HepG2 (cell line): ENCODE measurements at regions not wholly inside any gene's neighbourhood (a gene's known extent, or its start where the extent isn't known, plus 50 kb on each side); places are given as distances from the start of the nearest gene placed in this dataset.

Experiments used
- AKAP8 ChIP-seq: sonication (generic); formaldehyde crosslinking; IDR thresholded peaks from 2 replicates; pipeline ENCODE4 v1.5.1; 2020; ENCODE audit warnings: mild to moderate bottlenecking, missing genetic modification reagents
- CBFB ChIP-seq: sonication (generic); formaldehyde crosslinking; IDR thresholded peaks from 2 replicates; pipeline ENCODE4 v1.4.0; 2020; ENCODE audit warnings: missing genetic modification reagents
- CBX5 ChIP-seq: sonication (generic); formaldehyde crosslinking; IDR thresholded peaks from 2 replicates; pipeline ENCODE4 v1.4.0; 2020; ENCODE audit warnings: missing genetic modification reagents, borderline replicate concordance
- ELK4 ChIP-seq: sonication (generic); formaldehyde crosslinking; IDR thresholded peaks from 2 replicates; pipeline ENCODE4 v1.9.0; 2021; ENCODE audit warnings: missing genetic modification reagents, borderline replicate concordance
- EP300 ChIP-seq, 3 experiments: sonication (generic) in 1 of 3; formaldehyde crosslinking in 1 of 3; IDR thresholded peaks; 2 replicates each; pipeline versions ENCODE4 v1.5.1 to v1.6.1; 2011 to 2020; ENCODE audit warnings: low read depth in 2 of 3, low read length in 2 of 3, borderline replicate concordance in 1 of 3, improper control_type of control experiment in 1 of 3, mild to moderate bottlenecking in 1 of 3, missing genetic modification reagents in 1 of 3, moderate library complexity in 1 of 3
- FOSL2 ChIP-seq: sonication (generic); formaldehyde crosslinking; IDR thresholded peaks from 2 replicates; pipeline ENCODE4 v1.4.0; 2020; ENCODE audit warnings: missing genetic modification reagents
- HBP1 ChIP-seq: IDR thresholded peaks from 2 replicates; pipeline ENCODE4 v1.6.1; 2016; ENCODE audit warnings: low read depth, control low read depth
- HNF4G ChIP-seq, 2 experiments: sonication (generic) in 1 of 2; formaldehyde crosslinking in 1 of 2; IDR thresholded peaks; 2 replicates each; pipeline versions ENCODE4 v1.4.0 to v1.6.1; 2011 to 2020; ENCODE audit warnings: borderline replicate concordance in 2 of 2, low read depth in 2 of 2, mild to moderate bottlenecking in 2 of 2, low read length in 1 of 2, missing genetic modification reagents in 1 of 2, moderate library complexity in 1 of 2
- NCOA1 ChIP-seq: sonication (generic); formaldehyde crosslinking; IDR thresholded peaks from 2 replicates; pipeline ENCODE4 v1.9.0; 2021; ENCODE audit warnings: missing genetic modification reagents
- NFATC3 ChIP-seq: sonication (generic); formaldehyde crosslinking; IDR thresholded peaks from 2 replicates; pipeline ENCODE4 v1.5.1; 2020; ENCODE audit warnings: mild to moderate bottlenecking, missing genetic modification reagents
- PTBP1 ChIP-seq: fragments of 200-400 bp; formaldehyde crosslinking; IDR thresholded peaks from 2 replicates; pipeline ENCODE4 v1.6.1; 2018; ENCODE audit warnings: low read length, low read depth; ENCODE audit not compliant: poor library complexity, severe bottlenecking
- REXO4 ChIP-seq: sonication (generic); formaldehyde crosslinking; IDR thresholded peaks from 2 replicates; pipeline ENCODE4 v1.8.0; 2022; ENCODE audit warnings: missing genetic modification reagents, mild to moderate bottlenecking, borderline replicate concordance
- RFX1 ChIP-seq: fragments of 450-650 bp; IDR thresholded peaks from 2 replicates; pipeline ENCODE4 v1.6.1; 2017
- SATB2 ChIP-seq: sonication (generic); formaldehyde crosslinking; IDR thresholded peaks from 2 replicates; pipeline ENCODE4 v1.5.0; 2020; ENCODE audit warnings: missing genetic modification reagents
- SETDB1 ChIP-seq: sonication (generic); formaldehyde crosslinking; IDR thresholded peaks from 2 replicates; pipeline ENCODE4 v1.5.1; 2020; ENCODE audit warnings: missing genetic modification reagents, mild to moderate bottlenecking, borderline replicate concordance
- SMAD1 ChIP-seq: sonication (generic); formaldehyde crosslinking; IDR thresholded peaks from 2 replicates; pipeline ENCODE4 v1.4.0; 2020; ENCODE audit warnings: missing genetic modification reagents, low read depth, mild to moderate bottlenecking, borderline replicate concordance
- SNAPC2 ChIP-seq: sonication (generic); formaldehyde crosslinking; IDR thresholded peaks from 2 replicates; pipeline ENCODE4 v1.8.1; 2022; ENCODE audit warnings: mild to moderate bottlenecking, missing genetic modification reagents
- SPEN ChIP-seq: sonication (generic); formaldehyde crosslinking; IDR thresholded peaks from 2 replicates; pipeline ENCODE4 v1.5.1; 2020; ENCODE audit warnings: low read depth, mild to moderate bottlenecking, missing genetic modification reagents
- ZNF256 ChIP-seq: sonication (generic); formaldehyde crosslinking; conservative IDR thresholded peaks from 2 replicates; pipeline ENCODE4 v1.4.0; 2020; ENCODE audit warnings: missing genetic modification reagents
- ZNF263 ChIP-seq: sonication (generic); formaldehyde crosslinking; IDR thresholded peaks from 2 replicates; pipeline ENCODE4 v1.4.0; 2020; ENCODE audit warnings: missing genetic modification reagents
- ZNF276 ChIP-seq: sonication (generic); formaldehyde crosslinking; IDR thresholded peaks from 2 replicates; pipeline ENCODE4 v1.4.0; 2020; ENCODE audit warnings: mild to moderate bottlenecking, low read depth, missing genetic modification reagents
- ZNF333 ChIP-seq: sonication (generic); formaldehyde crosslinking; IDR thresholded peaks from 2 replicates; pipeline ENCODE4 v1.4.0; 2020; ENCODE audit warnings: mild to moderate bottlenecking, missing genetic modification reagents, borderline replicate concordance
- ZNF414 ChIP-seq: sonication (generic); formaldehyde crosslinking; IDR thresholded peaks from 2 replicates; pipeline ENCODE4 v1.5.0; 2020; ENCODE audit warnings: missing genetic modification reagents
- ZNF564 ChIP-seq: sonication (generic); formaldehyde crosslinking; IDR thresholded peaks from 2 replicates; pipeline ENCODE4 v1.8.1; 2023; ENCODE audit warnings: mild to moderate bottlenecking, missing genetic modification reagents
- ZNF576 ChIP-seq: sonication (generic); formaldehyde crosslinking; IDR thresholded peaks from 2 replicates; pipeline ENCODE4 v1.4.0; 2020; ENCODE audit warnings: mild to moderate bottlenecking, missing genetic modification reagents
- ZNF816 ChIP-seq: sonication (generic); formaldehyde crosslinking; IDR thresholded peaks from 2 replicates; pipeline ENCODE4 v1.8.0; 2022; ENCODE audit warnings: missing genetic modification reagents, mild to moderate bottlenecking, borderline replicate concordance

GRCh38 chr6:85390105-85390728, 59.7 kb upstream of the NT5E start (continued):
- TF ChIP-seq EP300 (IDR thresholded peaks at IDR 0.05; ENCODE audit: low read depth in 2 of 2, low read length in 2 of 2) (0 out of 4 replicates have a peak, but pooled peaks of 1 of the 2 experiments have one; percentile 3), EP300 (CRISPR knock-in tag; IDR thresholded peaks at IDR 0.05; ENCODE audit: borderline replicate concordance) (no peak), ZNF333 (CRISPR knock-in tag) (no peak), ZNF414 (no peak), ZNF576 (no peak), AKAP8 (CRISPR knock-in tag) (no peak), CBX5 (CRISPR knock-in tag) (no peak), SATB2 (CRISPR knock-in tag) (no peak), ZNF256 (no peak), RFX1 (no peak), SMAD1 (CRISPR knock-in tag) (no peak), HBP1 (CRISPR knock-in tag) (no peak), SNAPC2 (CRISPR knock-in tag) (no peak), NCOA1 (CRISPR knock-in tag) (no peak), CBFB (no peak), PTBP1 (no peak), HNF4G (IDR thresholded peaks at IDR 0.05; ENCODE audit: borderline replicate concordance, low read depth, low read length) (no peak), HNF4G (CRISPR knock-in tag; IDR thresholded peaks at IDR 0.05; ENCODE audit: borderline replicate concordance, low read depth) (no peak), ZNF564 (no peak), ZNF263 (CRISPR knock-in tag) (no peak), REXO4 (CRISPR knock-in tag) (no peak), ZNF276 (CRISPR knock-in tag) (no peak), FOSL2 (peak; percentile 45), NFATC3 (CRISPR knock-in tag) (no peak), SPEN (CRISPR knock-in tag) (no peak), SETDB1 (no peak), ZNF816 (CRISPR knock-in tag) (no peak), ELK4 (CRISPR knock-in tag) (no peak)
